Sciatic nerve (tissue), 2 donors: ENCODE measurements at regions not wholly inside any gene's neighbourhood (a gene's known extent, or its start where the extent isn't known, plus 50 kb on each side); places are given as distances from the start of the nearest gene placed in this dataset.

ENCODE experiments used
- ATAC-seq: fragments of 200-7000 bp; cut with Tn5 transposase; one replicate; pipeline ENCODE4 v1.9.1; 2020; ENCODE audit warnings: mild to moderate bottlenecking, moderate library complexity
- DNase-seq: peaks from one replicate; pipeline ENCODE4 v3.0.0-alpha.2; 2020; ENCODE audit warnings: low spot score
- intact Hi-C: fragments of 100-400 bp; cut with DNase I; formaldehyde crosslinking; loops from one replicate; pipeline ENCODE4 v1.14.2; 2022
- donor health status: DM: no; HTN: no; CAD: no.
- donor health status: DM: no; HTN: no; CAD: no.

- DNase-seq (no peak), ATAC-seq (no peak)
- intact Hi-C loops, result no loop called here
These were observed 496.4 kb upstream of the MDFIC2 start for GRCh38 chr3:70808881-70809280.

DNA sequence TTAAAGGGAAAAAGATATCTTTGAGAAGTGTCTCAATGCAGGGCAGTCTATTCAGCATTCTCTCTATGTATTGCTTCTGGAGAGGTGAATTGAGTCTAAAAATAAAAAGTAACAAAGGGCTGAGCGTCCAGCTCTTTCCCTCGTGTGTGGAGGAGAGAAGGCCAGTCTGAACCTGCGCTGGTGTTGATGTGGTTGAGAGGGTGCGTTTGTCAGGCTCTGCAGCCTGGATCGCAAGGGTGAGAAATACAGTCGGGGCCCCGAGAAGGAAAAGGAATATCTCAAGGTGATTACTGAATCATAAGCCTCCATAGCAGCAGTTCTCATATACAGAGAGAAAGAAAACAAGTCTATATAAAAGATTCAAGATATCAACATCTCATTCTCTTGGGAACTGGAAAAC, 494.1 kb upstream of the MDFIC2 start:
- no peak for DNase-seq
- ATAC-seq, result no peak
- intact Hi-C loops, result no loop called here

GRCh38 chr3:70806021-70806420, 493.6 kb upstream of the MDFIC2 start:
- ATAC-seq (no peak), DNase-seq (no peak)
- intact Hi-C loops, result no loop called here

DNA sequence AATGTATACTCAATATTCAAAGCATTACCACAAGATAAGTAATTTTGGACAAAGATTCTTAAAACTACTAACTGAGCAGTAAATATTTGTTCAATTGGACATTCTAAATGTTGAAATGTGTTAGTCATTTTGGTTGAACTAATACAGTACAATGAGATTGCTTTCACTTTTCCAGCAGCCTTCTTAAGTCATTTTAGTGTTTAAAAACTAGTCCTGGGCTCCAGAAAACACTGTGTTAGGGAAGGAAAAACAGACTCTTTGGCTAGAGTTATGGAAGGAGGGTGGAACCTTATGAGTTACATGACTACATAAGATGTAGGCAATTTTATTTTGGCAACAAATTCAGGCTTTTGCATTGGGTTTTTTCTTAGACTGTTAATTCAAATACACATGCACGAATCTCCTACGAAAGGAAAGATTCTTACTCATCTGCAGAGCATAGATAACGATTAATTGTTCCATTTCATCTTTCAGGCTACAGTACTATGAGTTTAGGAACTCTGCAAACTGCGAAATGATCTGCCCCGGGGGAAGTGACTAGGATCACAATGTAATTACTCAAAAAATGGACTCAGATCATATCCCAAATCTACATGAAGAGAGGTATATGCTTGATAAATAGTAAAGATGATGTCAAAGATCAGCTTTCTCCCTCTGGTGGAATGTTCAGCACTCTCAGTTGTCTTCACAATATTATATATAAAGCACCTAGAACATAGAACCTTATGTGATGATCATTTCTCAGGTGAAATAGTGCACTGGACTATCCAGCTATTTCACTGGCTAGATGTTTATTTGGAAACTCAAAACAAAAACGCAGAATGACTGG, 492.8 kb upstream of the MDFIC2 start:
- intact Hi-C loops, result no loop called here
- DNase-seq (no peak), ATAC-seq (peak; percentile 68)

GRCh38 chr3:70803891-70804290, 491.5 kb upstream of the MDFIC2 start:
- ATAC-seq (no peak), DNase-seq (no peak)
- intact Hi-C loops, result no loop called here

DNA sequence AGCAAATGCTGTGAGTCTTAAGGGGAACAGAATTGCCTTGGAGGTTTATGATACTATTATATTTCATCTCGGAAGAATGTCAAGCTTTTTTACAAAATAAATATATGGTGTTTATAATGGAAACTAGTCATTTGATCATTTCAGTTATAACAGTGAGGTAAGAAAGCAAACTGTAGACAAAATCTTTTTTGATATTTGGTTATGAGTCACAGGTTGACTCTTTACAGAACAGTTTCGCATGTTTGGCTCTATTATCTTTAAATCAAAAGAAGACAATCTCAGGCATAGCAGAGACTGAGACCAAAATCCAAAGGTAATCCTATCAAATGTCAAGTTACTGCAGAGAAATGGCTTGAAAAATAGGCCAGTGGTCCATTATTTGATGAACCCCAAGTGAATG, 490.9 kb upstream of the MDFIC2 start:
- intact Hi-C loops, result no loop called here
- ATAC-seq (no peak), DNase-seq (no peak)

- DNase-seq (no peak), ATAC-seq (no peak)
- intact Hi-C loops, result no loop called here
These were observed 488.5 kb upstream of the MDFIC2 start for GRCh38 chr3:70800951-70801350.

GRCh38 chr3:70789878-70790277, 477.4 kb upstream of the MDFIC2 start:
- intact Hi-C loops, result loop anchor here (5.0 kb wide), 1 partner anchor 572 kb away; no protein-coding TSS in a partner anchor
- no peak for DNase-seq
- ATAC-seq, result no peak

GRCh38 chr3:70780790-70781189, 468.4 kb upstream of the MDFIC2 start:
- intact Hi-C loops, result no loop called here
- ATAC-seq, result no peak
- no peak for DNase-seq

GRCh38 chr3:70779296-70779695, 466.9 kb upstream of the MDFIC2 start:
- no peak for DNase-seq
- intact Hi-C loops, result no loop called here
- no peak for ATAC-seq

- intact Hi-C loops, result no loop called here
- no peak for DNase-seq
- ATAC-seq, result no peak
These were observed 463.6 kb upstream of the MDFIC2 start for GRCh38 chr3:70776081-70776480.

- intact Hi-C loops, result no loop called here
- DNase-seq (no peak), ATAC-seq (no peak)
These were observed 462.8 kb upstream of the MDFIC2 start for GRCh38 chr3:70775257-70775656.

DNA sequence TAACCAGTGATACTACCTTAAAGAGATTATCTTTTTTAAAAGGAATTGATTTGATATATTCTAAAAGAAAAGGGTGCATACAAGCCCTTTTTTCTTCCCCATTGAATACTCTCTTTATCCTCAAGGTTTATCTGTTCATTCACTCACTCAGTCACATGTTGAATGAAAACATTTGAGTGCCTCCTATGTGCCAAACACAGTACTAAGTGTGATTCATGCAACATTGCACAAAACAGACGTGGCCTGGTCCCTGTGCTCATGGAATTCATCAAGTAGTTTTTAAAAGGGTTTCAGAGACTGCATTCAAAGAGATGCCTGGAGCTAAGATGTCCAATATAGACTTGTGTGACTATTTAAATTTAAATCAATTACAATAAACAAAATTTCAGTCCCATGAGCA, 462.2 kb upstream of the MDFIC2 start:
- intact Hi-C loops, result no loop called here
- ATAC-seq (no peak), DNase-seq (no peak)

DNA sequence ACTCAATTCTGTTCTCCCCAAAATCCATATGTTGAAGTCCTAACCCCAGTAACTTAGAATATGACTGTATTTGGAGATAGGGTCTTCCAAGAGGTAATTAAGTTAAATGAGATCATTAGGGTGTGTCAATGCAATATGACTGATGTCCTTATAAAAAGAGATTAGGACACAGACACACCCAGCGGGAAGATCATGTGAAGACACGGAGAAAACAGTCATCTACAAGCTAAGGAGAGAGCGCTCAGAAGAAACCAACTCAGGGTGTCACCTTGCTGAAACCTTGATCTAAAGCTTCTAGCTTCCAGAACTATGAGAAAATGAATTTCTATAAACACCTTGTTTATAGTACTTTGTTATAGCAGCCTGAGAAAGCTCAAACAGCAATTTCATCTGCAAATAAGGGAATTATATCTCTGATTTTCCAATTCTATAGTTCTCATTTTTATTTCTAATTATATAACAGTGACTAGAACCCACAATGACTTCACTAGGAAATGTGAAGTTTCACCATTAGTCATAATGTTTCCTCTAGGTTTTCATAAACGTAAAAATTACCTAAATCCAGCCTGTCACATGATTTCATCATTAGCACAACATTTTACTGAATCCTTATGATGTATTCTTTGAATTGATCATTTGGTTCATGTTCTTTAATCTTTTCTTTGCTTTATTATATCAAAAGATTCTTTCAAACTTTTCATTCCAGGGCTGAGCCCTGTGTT, 459.1 kb upstream of the MDFIC2 start:
- intact Hi-C loops, result no loop called here
- DNase-seq (no peak), ATAC-seq (no peak)

- intact Hi-C loops, result no loop called here
- ATAC-seq (no peak), DNase-seq (no peak)
These were observed 458.2 kb upstream of the MDFIC2 start for GRCh38 chr3:70770650-70771049.

DNA sequence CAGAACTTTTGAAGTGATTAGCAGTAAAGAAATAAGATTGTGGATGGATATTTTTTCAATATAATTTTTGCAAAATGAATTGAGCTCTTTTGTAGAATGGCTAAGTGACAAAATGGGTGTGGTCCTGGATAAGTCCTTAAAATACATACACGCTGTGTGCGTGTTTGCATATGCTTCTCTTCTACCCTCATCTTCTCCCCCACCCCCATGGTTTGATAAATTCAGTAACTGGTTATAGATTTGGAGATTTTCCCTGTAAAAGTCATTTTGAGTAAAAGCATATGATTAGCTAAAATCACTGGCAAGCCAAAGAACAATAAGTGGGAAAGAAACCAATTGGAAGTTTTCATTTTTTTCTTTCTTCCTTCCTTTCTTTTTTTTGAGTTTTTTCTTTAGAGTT, 453.9 kb upstream of the MDFIC2 start:
- no peak for DNase-seq

DNA sequence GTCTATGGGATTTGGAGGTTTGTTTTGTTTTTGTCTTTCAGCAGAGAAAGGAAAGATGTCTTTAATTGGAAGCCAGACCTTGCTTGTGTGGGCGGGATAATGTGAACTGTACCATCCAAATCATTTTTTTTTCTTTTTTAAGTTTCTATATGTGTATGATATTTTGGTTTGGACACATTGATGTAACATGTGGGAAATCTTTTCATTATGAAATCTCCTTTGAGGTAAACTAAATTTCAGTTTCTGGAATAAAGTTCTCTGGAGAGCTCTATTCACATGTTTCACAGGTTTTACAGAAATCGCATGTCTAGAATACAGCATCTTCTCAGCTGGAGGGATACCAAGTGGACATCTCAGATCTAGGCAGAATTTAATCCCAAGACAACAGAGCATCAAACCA, 451.5 kb upstream of the MDFIC2 start:
- intact Hi-C loops, result no loop called here
- DNase-seq (no peak), ATAC-seq (no peak)

More for the DNA sequence above, 453.9 kb upstream of the MDFIC2 start:
- ATAC-seq, result no peak
- intact Hi-C loops, result no loop called here

- intact Hi-C loops, result no loop called here
These were observed 445.2 kb upstream of the MDFIC2 start for GRCh38 chr3:70757658-70758057.

GRCh38 chr3:70755526-70755925, 443.1 kb upstream of the MDFIC2 start:
- DNase-seq, result no peak
- no peak for ATAC-seq
- intact Hi-C loops, result no loop called here

More at GRCh38 chr3:70757658-70758057, 445.2 kb upstream of the MDFIC2 start:
- ATAC-seq, result no peak
- DNase-seq, result no peak

- intact Hi-C loops, result no loop called here
These were observed 441.9 kb upstream of the MDFIC2 start for GRCh38 chr3:70754314-70754713.

DNA sequence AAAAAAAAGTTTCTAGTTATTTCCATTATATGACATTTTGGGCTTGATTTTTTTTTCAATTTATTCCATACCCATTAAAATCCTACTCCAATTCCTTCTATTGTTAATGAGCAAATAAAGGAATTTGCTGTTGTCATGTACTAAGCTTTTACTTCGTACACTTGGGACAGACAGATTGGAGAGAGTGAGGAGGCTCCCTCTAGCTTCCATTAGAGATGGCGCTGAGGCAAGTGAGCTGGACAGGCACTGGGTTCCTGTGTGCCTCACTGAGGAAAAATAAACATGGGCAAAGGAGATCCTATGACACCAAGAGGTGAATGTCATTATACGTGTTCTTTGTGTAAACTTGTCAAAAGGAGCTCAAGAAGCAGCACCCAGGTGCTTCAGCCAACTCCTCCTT, 441.1 kb upstream of the MDFIC2 start:
- no peak for ATAC-seq
- intact Hi-C loops, result no loop called here

More at GRCh38 chr3:70754314-70754713, 441.9 kb upstream of the MDFIC2 start:
- no peak for DNase-seq
- no peak for ATAC-seq

More for the DNA sequence above, 441.1 kb upstream of the MDFIC2 start:
- no peak for DNase-seq
